ENCODE measurements at regions not wholly inside any gene's neighbourhood (a gene's known extent, or its start where the extent isn't known, plus 50 kb on each side); places are given as distances from the start of the nearest gene placed in this dataset.

GRCh38 chr9:124179196-124180071 is 78.3 kb upstream of the NEK6 start:
- no peak for DNase-seq

GRCh38 chr9:124180557-124180956 is 77.2 kb upstream of the NEK6 start:
- DNase-seq, result no peak

GRCh38 chr9:124182741-124183140 is 75.0 kb upstream of the NEK6 start:
- DNase-seq, result no peak

- DNase-seq, result no peak
These were observed 74.0 kb upstream of the NEK6 start for GRCh38 chr9:124183772-124184171.

GRCh38 chr9:124185413-124185812 is 72.3 kb upstream of the NEK6 start:
- DNase-seq, result no peak

GRCh38 chr9:124187311-124187710 is 70.4 kb upstream of the NEK6 start:
- DNase-seq, result no peak

GRCh38 chr9:124188331-124189110 is 69.2 kb upstream of the NEK6 start:
- DNase-seq, result no peak

GRCh38 chr9:124190761-124191160 is 67.0 kb upstream of the NEK6 start:
- no peak for DNase-seq

- no peak for DNase-seq
These were observed 65.9 kb upstream of the NEK6 start for GRCh38 chr9:124191691-124192395.

- no peak for DNase-seq
These were observed 61.0 kb upstream of the NEK6 start for GRCh38 chr9:124196814-124197176.

- DNase-seq, result no peak
These were observed 60.3 kb upstream of the NEK6 start for GRCh38 chr9:124197177-124198095.

- no peak for DNase-seq
These were observed 59.4 kb upstream of the NEK6 start for GRCh38 chr9:124198331-124198730.

GRCh38 chr9:124198948-124199347 is 58.8 kb upstream of the NEK6 start:
- DNase-seq, result no peak

- no peak for DNase-seq
These were observed 58.3 kb upstream of the NEK6 start for GRCh38 chr9:124199474-124199873.

GRCh38 chr9:124202447-124202971 is 55.2 kb upstream of the NEK6 start:
- peak; percentile 88 for DNase-seq

- no peak for DNase-seq
These were observed 51.9 kb upstream of the NEK6 start for GRCh38 chr9:124205686-124206352.

GRCh38 chr9:124206391-124206790 is 51.4 kb upstream of the NEK6 start:
- no peak for DNase-seq
